Glutamatergic neuron (in vitro differentiated cells): ENCODE measurements at regions not wholly inside any gene's neighbourhood (a gene's known extent, or its start where the extent isn't known, plus 50 kb on each side); places are given as distances from the start of the nearest gene placed in this dataset.

ENCODE experiments used
- DNase-seq: peaks from one replicate; pipeline ENCODE4 v3.0.0; 2022
- H3K27ac Mint-ChIP-seq: one replicate; pipeline ENCODE4 v1.8.0; 2020; ENCODE audit warnings: mild to moderate bottlenecking, mixed read lengths, inconsistent platforms; ENCODE audit not compliant: unreplicated experiment
- H3K27me3 Mint-ChIP-seq: one replicate; pipeline ENCODE4 v1.8.0; 2020; ENCODE audit warnings: mild to moderate bottlenecking, moderate library complexity, mixed read lengths, inconsistent platforms; ENCODE audit not compliant: unreplicated experiment
- H3K36me3 Mint-ChIP-seq: one replicate; pipeline ENCODE4 v1.8.0; 2020; ENCODE audit warnings: mild to moderate bottlenecking, mixed read lengths, inconsistent platforms; ENCODE audit not compliant: unreplicated experiment
- H3K4me1 Mint-ChIP-seq: one replicate; pipeline ENCODE4 v1.8.0; 2020; ENCODE audit warnings: mild to moderate bottlenecking, low read depth, mixed read lengths, inconsistent platforms; ENCODE audit not compliant: unreplicated experiment
- H3K4me3 Mint-ChIP-seq: one replicate; pipeline ENCODE4 v1.8.0; 2020; ENCODE audit warnings: mild to moderate bottlenecking, mixed read lengths, inconsistent platforms; ENCODE audit not compliant: unreplicated experiment
- H3K9me3 Mint-ChIP-seq: one replicate; pipeline ENCODE4 v1.8.0; 2020; ENCODE audit warnings: mild to moderate bottlenecking, moderate library complexity, mixed read lengths, inconsistent platforms; ENCODE audit not compliant: unreplicated experiment
- TF ChIP-seq, protein P1 (sequence below): fragments of 200-600 bp; sonication (generic); IDR thresholded peaks from one replicate; pipeline ENCODE4 v1.5.0; 2021; ENCODE audit not compliant: partially characterized antibody, unreplicated experiment

DNA sequence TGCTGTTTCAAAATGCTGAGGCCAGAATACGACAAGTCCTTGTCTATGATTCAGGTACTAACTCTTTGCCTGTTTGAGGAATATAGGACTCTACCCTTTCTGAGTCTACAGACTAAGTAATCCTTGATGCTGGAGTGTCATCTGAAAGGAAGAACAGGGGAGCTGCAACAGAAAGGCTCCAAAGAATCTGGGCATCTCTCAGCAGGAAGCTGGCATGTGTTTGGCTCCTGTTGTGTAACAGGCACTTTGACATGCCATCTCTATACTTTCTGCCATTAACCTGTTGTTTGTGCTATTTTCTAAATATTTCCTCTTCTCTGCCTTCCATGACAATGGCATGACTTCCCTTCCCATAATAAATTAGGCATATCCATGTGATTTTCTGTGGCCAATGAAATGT, 409.5 kb downstream of the ADRA2A start:
- DNase-seq, result no peak
- TF ChIP-seq, protein P1, sequence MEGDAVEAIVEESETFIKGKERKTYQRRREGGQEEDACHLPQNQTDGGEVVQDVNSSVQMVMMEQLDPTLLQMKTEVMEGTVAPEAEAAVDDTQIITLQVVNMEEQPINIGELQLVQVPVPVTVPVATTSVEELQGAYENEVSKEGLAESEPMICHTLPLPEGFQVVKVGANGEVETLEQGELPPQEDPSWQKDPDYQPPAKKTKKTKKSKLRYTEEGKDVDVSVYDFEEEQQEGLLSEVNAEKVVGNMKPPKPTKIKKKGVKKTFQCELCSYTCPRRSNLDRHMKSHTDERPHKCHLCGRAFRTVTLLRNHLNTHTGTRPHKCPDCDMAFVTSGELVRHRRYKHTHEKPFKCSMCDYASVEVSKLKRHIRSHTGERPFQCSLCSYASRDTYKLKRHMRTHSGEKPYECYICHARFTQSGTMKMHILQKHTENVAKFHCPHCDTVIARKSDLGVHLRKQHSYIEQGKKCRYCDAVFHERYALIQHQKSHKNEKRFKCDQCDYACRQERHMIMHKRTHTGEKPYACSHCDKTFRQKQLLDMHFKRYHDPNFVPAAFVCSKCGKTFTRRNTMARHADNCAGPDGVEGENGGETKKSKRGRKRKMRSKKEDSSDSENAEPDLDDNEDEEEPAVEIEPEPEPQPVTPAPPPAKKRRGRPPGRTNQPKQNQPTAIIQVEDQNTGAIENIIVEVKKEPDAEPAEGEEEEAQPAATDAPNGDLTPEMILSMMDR, result no peak
- Mint-ChIP-seq H3K9me3 (peaks cover 7% of the 10 kb centered on the region), H3K4me1 (peaks cover 13% of the 10 kb centered on the region), H3K27me3 (peaks cover 3% of the 10 kb centered on the region), H3K27ac (no peak overlapping the region), H3K36me3 (peaks cover 18% of the 10 kb centered on the region), H3K4me3 (no peak overlapping the region)

GRCh38 chr10:111488668-111489067, 411.8 kb downstream of the ADRA2A start:
- Mint-ChIP-seq H3K4me3 (no peak overlapping the region), H3K36me3 (peaks cover 18% of the 10 kb centered on the region), H3K9me3 (peaks cover 7% of the 10 kb centered on the region), H3K27ac (no peak overlapping the region), H3K4me1 (no peaks in the 10 kb centered on the region), H3K27me3 (peaks cover 2% of the 10 kb centered on the region)
- no peak for DNase-seq
- TF ChIP-seq, protein P1, result no peak

DNA sequence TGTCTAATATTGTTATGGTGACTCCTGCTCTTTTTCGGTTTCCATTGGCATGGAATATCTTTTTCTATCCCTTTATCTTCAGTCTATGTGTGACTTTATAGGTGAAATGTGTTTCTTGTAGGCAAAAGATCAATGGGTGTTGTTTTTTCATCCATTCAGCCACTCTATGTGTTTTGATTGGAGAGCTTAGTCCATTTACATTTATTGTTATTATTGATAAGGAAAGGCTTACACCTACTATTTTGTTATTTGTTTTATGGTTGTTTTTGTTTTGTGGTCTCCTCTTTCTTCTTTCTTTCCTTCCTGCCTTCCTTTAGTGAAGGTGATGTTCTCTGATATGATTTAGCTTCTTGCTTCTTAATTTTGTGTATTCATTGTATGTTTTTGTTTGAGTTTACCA, 414.3 kb downstream of the ADRA2A start:
- TF ChIP-seq, protein P1, result no peak
- no peak for DNase-seq
- Mint-ChIP-seq H3K4me1 (no peaks in the 10 kb centered on the region), H3K27me3 (peaks cover 2% of the 10 kb centered on the region), H3K27ac (no peak overlapping the region), H3K4me3 (no peak overlapping the region), H3K36me3 (peaks cover 18% of the 10 kb centered on the region), H3K9me3 (peaks cover 10% of the 10 kb centered on the region)

GRCh38 chr10:111493024-111493625, 416.3 kb downstream of the ADRA2A start:
- DNase-seq, result no peak
- no peaks in the 10 kb centered on the region for H3K4me1 Mint-ChIP-seq
- H3K4me3 Mint-ChIP-seq, result no peak overlapping the region
- H3K36me3 Mint-ChIP-seq, result peaks cover 10% of the 10 kb centered on the region
- H3K27ac Mint-ChIP-seq, result no peak overlapping the region
- TF ChIP-seq, protein P1, result no peak
- peaks cover 2% of the 10 kb centered on the region for H3K27me3 Mint-ChIP-seq
- H3K9me3 Mint-ChIP-seq, result peaks cover 10% of the 10 kb centered on the region

GRCh38 chr10:111498560-111498959, 421.7 kb downstream of the ADRA2A start:
- TF ChIP-seq, protein P1, result no peak
- Mint-ChIP-seq H3K27me3 (no peaks in the 10 kb centered on the region), H3K4me3 (no peak overlapping the region), H3K9me3 (peaks cover 4% of the 10 kb centered on the region), H3K4me1 (no peaks in the 10 kb centered on the region), H3K36me3 (no peaks in the 10 kb centered on the region), H3K27ac (no peak overlapping the region)
- no peak for DNase-seq
